GM12892 (cell line): ENCODE measurements at regions not wholly inside any gene's neighbourhood (a gene's known extent, or its start where the extent isn't known, plus 50 kb on each side); places are given as distances from the start of the nearest gene placed in this dataset.

Source experiments
- POLR2A ChIP-seq: IDR thresholded peaks from 2 replicates; pipeline ENCODE4 v1.6.1; 2011; ENCODE audit warnings: low read depth, low read length, control low read depth
- POLR2AphosphoS5 ChIP-seq: IDR thresholded peaks from 2 replicates; pipeline ENCODE4 v1.6.1; 2011; ENCODE audit warnings: low read depth, low read length, control low read depth
- TAF1 ChIP-seq: IDR thresholded peaks from 2 replicates; pipeline ENCODE4 v1.6.1; 2011; ENCODE audit warnings: low read depth, mild to moderate bottlenecking, control low read depth, low read length, borderline replicate concordance

DNA sequence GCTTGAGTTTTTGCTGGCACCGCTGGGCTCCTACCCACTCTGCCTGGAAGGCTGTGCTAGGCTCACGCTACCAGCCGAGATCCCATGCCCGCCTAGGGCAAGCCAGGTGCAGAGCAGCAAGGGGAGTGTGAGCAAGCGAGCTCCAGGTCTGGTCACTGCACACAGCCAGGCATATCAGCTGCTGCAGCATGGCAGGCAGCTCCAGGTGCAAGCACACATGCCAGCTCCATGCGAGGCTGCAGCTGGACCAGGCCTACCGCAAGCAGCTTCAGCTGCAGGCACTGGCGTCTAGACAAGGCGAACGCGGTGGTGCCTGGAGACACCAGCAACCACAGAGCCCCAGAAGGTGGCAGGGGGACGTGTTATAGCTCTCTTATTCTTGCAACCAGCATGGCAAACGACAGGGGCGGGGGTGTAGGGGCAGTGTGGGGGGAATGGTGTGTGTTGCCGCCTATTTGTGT is 614.7 kb upstream of the EPHA5 start:
- TF ChIP-seq TAF1 = no peak
- TF ChIP-seq POLR2A = no peak
- TF ChIP-seq POLR2AphosphoS5 = no peak
